ENCODE measurements at regions not wholly inside any gene's neighbourhood (a gene's known extent, or its start where the extent isn't known, plus 50 kb on each side); places are given as distances from the start of the nearest gene placed in this dataset.

- Histone ChIP-seq H2AFZ (ENCODE audit: low read length) (no peak overlapping the region), H3K4me1 (ENCODE audit: insufficient read depth, low read length) (peaks cover 39% of the 10 kb centered on the region), H3K4me3 (ENCODE audit: insufficient read depth, low read length) (no peak overlapping the region), H3K9me3 (ENCODE audit: low read depth, low read length) (no peaks in the 10 kb centered on the region), H3K27me3 (ENCODE audit: insufficient read depth, low read length) (no peaks in the 10 kb centered on the region), H3K27ac (ENCODE audit: low read depth, low read length) (no peak overlapping the region), H3K4me2 (ENCODE audit: insufficient read depth, low read length) (no peak overlapping the region), H3K36me3 (ENCODE audit: insufficient read depth, low read length) (no peaks in the 10 kb centered on the region), H4K20me1 (ENCODE audit: insufficient read depth, low read length) (no peaks in the 10 kb centered on the region), H3K79me2 (ENCODE audit: insufficient read depth, low read length) (no peaks in the 10 kb centered on the region)
- DNase-seq (ENCODE audit: insufficient read length, low spot score, missing footprints): no peak
- TF ChIP-seq CTCF (IDR thresholded peaks at IDR 0.05; ENCODE audit: extremely low read depth, low read depth, low read length): no peak
Measured at GRCh38 chr1:8205771-8206170, 112.1 kb upstream of the SLC45A1 start.

- Histone ChIP-seq H3K4me3 (ENCODE audit: insufficient read depth, low read length) (no peak overlapping the region), H4K20me1 (ENCODE audit: insufficient read depth, low read length) (no peaks in the 10 kb centered on the region), H3K36me3 (ENCODE audit: insufficient read depth, low read length) (no peaks in the 10 kb centered on the region), H3K79me2 (ENCODE audit: insufficient read depth, low read length) (no peaks in the 10 kb centered on the region), H3K4me2 (ENCODE audit: insufficient read depth, low read length) (no peak overlapping the region), H3K9me3 (ENCODE audit: low read depth, low read length) (no peaks in the 10 kb centered on the region), H3K27me3 (ENCODE audit: insufficient read depth, low read length) (no peaks in the 10 kb centered on the region), H2AFZ (ENCODE audit: low read length) (no peak overlapping the region), H3K4me1 (ENCODE audit: insufficient read depth, low read length) (peaks cover 39% of the 10 kb centered on the region), H3K27ac (ENCODE audit: low read depth, low read length) (peak overlapping the region; percentile 65)
- no peak for DNase-seq (ENCODE audit: insufficient read length, low spot score, missing footprints)
- TF ChIP-seq CTCF (IDR thresholded peaks at IDR 0.05; ENCODE audit: extremely low read depth, low read depth, low read length): no peak
Measured at GRCh38 chr1:8204826-8205225, 113.1 kb upstream of the SLC45A1 start.

GRCh38 chr1:8203551-8203950 lies 114.4 kb upstream of the SLC45A1 start:
- Histone ChIP-seq H3K36me3 (ENCODE audit: insufficient read depth, low read length) (no peaks in the 10 kb centered on the region), H3K4me2 (ENCODE audit: insufficient read depth, low read length) (no peak overlapping the region), H3K27me3 (ENCODE audit: insufficient read depth, low read length) (no peaks in the 10 kb centered on the region), H3K79me2 (ENCODE audit: insufficient read depth, low read length) (no peaks in the 10 kb centered on the region), H4K20me1 (ENCODE audit: insufficient read depth, low read length) (no peaks in the 10 kb centered on the region), H3K9me3 (ENCODE audit: low read depth, low read length) (no peaks in the 10 kb centered on the region), H3K4me3 (ENCODE audit: insufficient read depth, low read length) (no peak overlapping the region), H2AFZ (ENCODE audit: low read length) (no peak overlapping the region), H3K27ac (ENCODE audit: low read depth, low read length) (peak overlapping the region; percentile 65), H3K4me1 (ENCODE audit: insufficient read depth, low read length) (peaks cover 39% of the 10 kb centered on the region)
- no peak for TF ChIP-seq CTCF (IDR thresholded peaks at IDR 0.05; ENCODE audit: extremely low read depth, low read depth, low read length)
- DNase-seq (ENCODE audit: insufficient read length, low spot score, missing footprints): no peak

- H3K27ac ChIP-seq (ENCODE audit: low read depth, low read length): peak overlapping the region; percentile 88
- DNase-seq (ENCODE audit: insufficient read length, low spot score, missing footprints): no peak
- no peaks in the 10 kb centered on the region for H4K20me1 ChIP-seq (ENCODE audit: insufficient read depth, low read length)
- no peak for TF ChIP-seq CTCF (IDR thresholded peaks at IDR 0.05; ENCODE audit: extremely low read depth, low read depth, low read length)
- no peak overlapping the region for H3K4me3 ChIP-seq (ENCODE audit: insufficient read depth, low read length)
- H3K4me2 ChIP-seq (ENCODE audit: insufficient read depth, low read length): peak overlapping the region; percentile 77
- peaks cover 41% of the 10 kb centered on the region for H3K4me1 ChIP-seq (ENCODE audit: insufficient read depth, low read length)
- no peaks in the 10 kb centered on the region for H3K36me3 ChIP-seq (ENCODE audit: insufficient read depth, low read length)
- H2AFZ ChIP-seq (ENCODE audit: low read length): no peak overlapping the region
- H3K9me3 ChIP-seq (ENCODE audit: low read depth, low read length): no peaks in the 10 kb centered on the region
- H3K79me2 ChIP-seq (ENCODE audit: insufficient read depth, low read length): no peaks in the 10 kb centered on the region
- no peaks in the 10 kb centered on the region for H3K27me3 ChIP-seq (ENCODE audit: insufficient read depth, low read length)
Measured at GRCh38 chr1:8203056-8203455, 114.9 kb upstream of the SLC45A1 start.
